GM23248 (cell line): ENCODE measurements at regions not wholly inside any gene's neighbourhood (a gene's known extent, or its start where the extent isn't known, plus 50 kb on each side); places are given as distances from the start of the nearest gene placed in this dataset.

ENCODE experiments used
- EZH2 ChIP-seq: fragments of 200-600 bp; sonication (generic); IDR thresholded peaks from 2 replicates; pipeline ENCODE4 v1.6.1; 2018; ENCODE audit warnings: antibody characterized with exemption, mild to moderate bottlenecking; ENCODE audit not compliant: insufficient read depth, poor library complexity, severe bottlenecking
- EZH2phosphoT487 ChIP-seq: fragments of 200-600 bp; sonication (generic); IDR thresholded peaks from 2 replicates; pipeline ENCODE4 v1.6.1; 2018; ENCODE audit warnings: antibody characterized with exemption, moderate library complexity, mild to moderate bottlenecking, low read depth; ENCODE audit not compliant: insufficient read depth

DNA sequence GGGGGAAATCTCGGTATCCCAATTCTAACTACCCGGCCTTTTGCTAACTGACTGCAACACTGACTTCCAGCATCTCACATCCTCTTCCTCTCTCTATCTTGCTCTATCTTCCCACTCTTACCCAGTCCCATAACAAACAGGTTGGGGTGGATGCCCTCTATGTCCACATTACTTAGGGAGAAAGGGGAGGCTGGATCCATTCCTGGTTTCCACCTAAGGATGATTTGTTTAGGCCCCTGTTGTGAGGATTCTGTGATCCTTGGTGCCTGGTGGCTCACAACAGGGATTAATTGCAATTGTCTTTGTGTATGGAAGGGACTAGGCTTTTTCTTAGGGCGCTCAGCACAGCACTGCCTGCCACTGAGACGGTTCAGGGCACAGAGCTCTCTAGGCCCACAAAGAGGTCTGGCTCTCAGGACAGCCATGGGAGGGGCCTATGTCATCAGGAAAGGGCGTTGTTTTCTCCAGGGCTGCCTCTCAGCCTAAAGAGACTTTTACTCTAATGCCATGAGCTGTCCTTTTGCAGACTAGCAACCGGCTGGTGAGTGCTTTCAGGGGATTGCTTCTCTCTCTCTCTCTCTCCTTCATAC is 612.1 kb upstream of the SALL1 start:
- no peak for TF ChIP-seq EZH2
- TF ChIP-seq EZH2phosphoT487: no peak
